WTC11 (cell line): ENCODE measurements at regions not wholly inside any gene's neighbourhood (a gene's known extent, or its start where the extent isn't known, plus 50 kb on each side); places are given as distances from the start of the nearest gene placed in this dataset.

ENCODE experiments used
- ATAC-seq: fragments of 200-7000 bp; cut with Tn5 transposase; 2 replicates; pipeline ENCODE4 v1.10.0; 2021; ENCODE audit warnings: mild to moderate bottlenecking, moderate library complexity
- CTCF ChIA-PET: fragments of 300-600 bp; sonication (Branson Sonifier 250); formaldehyde crosslinking; loops from one replicate; lab custom pipeline; 2021; ENCODE audit warnings: antibody characterized with exemption; lab: Charles Lee
- POLR2A ChIA-PET: fragments of 350-600 bp; sonication (Branson Sonifier 250); formaldehyde crosslinking; loops from one replicate; lab custom pipeline; 2021; ENCODE audit warnings: antibody characterized with exemption; lab: Charles Lee
- DNase-seq: peaks from one replicate; pipeline ENCODE4 v3.0.0; 2021; ENCODE audit warnings: low spot score
- H3K27ac Mint-ChIP-seq: 2 replicates; pipeline ENCODE4 v1.8.0; 2021; ENCODE audit warnings: mixed read lengths
- H3K27me3 Mint-ChIP-seq: 2 replicates; pipeline ENCODE4 v1.8.0; 2021; ENCODE audit warnings: low read depth, mild to moderate bottlenecking, moderate library complexity, mixed read lengths
- H3K36me3 Mint-ChIP-seq: 2 replicates; pipeline ENCODE4 v1.8.0; 2021; ENCODE audit warnings: mixed read lengths
- H3K4me1 Mint-ChIP-seq: 2 replicates; pipeline ENCODE4 v1.8.0; 2022; ENCODE audit warnings: mixed read lengths
- H3K4me3 Mint-ChIP-seq: 2 replicates; pipeline ENCODE4 v1.8.0; 2021; ENCODE audit warnings: mild to moderate bottlenecking, moderate library complexity, mixed read lengths
- H3K9me3 Mint-ChIP-seq: 2 replicates; pipeline ENCODE4 v1.8.0; 2021; ENCODE audit warnings: mixed read lengths
- ARID4B ChIP-seq: sonication (generic); formaldehyde crosslinking; IDR thresholded peaks from 2 replicates; pipeline ENCODE4 v1.8.0; 2023; ENCODE audit warnings: missing genetic modification reagents, mild to moderate bottlenecking, borderline replicate concordance
- EMX1 ChIP-seq: fragments of 250-450 bp; sonication (Bioruptor Pico); IDR thresholded peaks from 2 replicates; pipeline ENCODE4 v1.8.0; 2021; ENCODE audit warnings: mild to moderate bottlenecking
- GABPB1 ChIP-seq: sonication (generic); formaldehyde crosslinking; IDR thresholded peaks from 2 replicates; pipeline ENCODE4 v1.8.1; 2023; ENCODE audit warnings: mild to moderate bottlenecking, missing genetic modification reagents
- GRHL2 ChIP-seq: fragments of 250-450 bp; sonication (Bioruptor Pico); IDR thresholded peaks from 2 replicates; pipeline ENCODE4 v1.8.0; 2022; ENCODE audit warnings: mild to moderate bottlenecking, moderate library complexity; ENCODE audit not compliant: insufficient replicate concordance, severe bottlenecking
- HMGA2 ChIP-seq: fragments of 250-450 bp; sonication (Bioruptor Pico); IDR thresholded peaks from 2 replicates; pipeline ENCODE4 v1.4.0; 2021; ENCODE audit warnings: mild to moderate bottlenecking, moderate library complexity
- PRDM15 ChIP-seq: sonication (generic); formaldehyde crosslinking; IDR thresholded peaks from 2 replicates; pipeline ENCODE4 v1.8.0; 2022; ENCODE audit warnings: missing genetic modification reagents
- SOX15 ChIP-seq: fragments of 250-450 bp; sonication (Bioruptor Pico); IDR thresholded peaks from 2 replicates; pipeline ENCODE4 v1.9.0; 2021; ENCODE audit warnings: mild to moderate bottlenecking
- STAT6 ChIP-seq: sonication (generic); formaldehyde crosslinking; conservative IDR thresholded peaks from 2 replicates; pipeline ENCODE4 v1.8.1; 2023; ENCODE audit warnings: mild to moderate bottlenecking, low read depth, missing genetic modification reagents, moderate library complexity
- TEAD1 ChIP-seq: sonication (generic); formaldehyde crosslinking; IDR thresholded peaks from 2 replicates; pipeline ENCODE4 v1.8.0; 2022; ENCODE audit warnings: mild to moderate bottlenecking, missing genetic modification reagents
- TP53 ChIP-seq: sonication (generic); formaldehyde crosslinking; IDR thresholded peaks from 2 replicates; pipeline ENCODE4 v1.8.1; 2023; ENCODE audit warnings: mild to moderate bottlenecking, missing genetic modification reagents
- ZNF232 ChIP-seq: sonication (generic); formaldehyde crosslinking; IDR thresholded peaks from 2 replicates; pipeline ENCODE4 v1.8.0; 2022; ENCODE audit warnings: mild to moderate bottlenecking, missing genetic modification reagents
- ZNF263 ChIP-seq: sonication (generic); formaldehyde crosslinking; IDR thresholded peaks from 2 replicates; pipeline ENCODE4 v1.8.1; 2022; ENCODE audit warnings: low read depth, mild to moderate bottlenecking, moderate library complexity, missing genetic modification reagents
- ZNF512 ChIP-seq: sonication (generic); formaldehyde crosslinking; IDR thresholded peaks from 2 replicates; pipeline ENCODE4 v1.8.1; 2022; ENCODE audit warnings: missing genetic modification reagents, borderline replicate concordance
- TF ChIP-seq, protein P1 (sequence below): fragments of 250-450 bp; sonication (Bioruptor Pico); conservative IDR thresholded peaks from 2 replicates; pipeline ENCODE4 v1.9.0; 2021; ENCODE audit warnings: mild to moderate bottlenecking
- TF ChIP-seq, protein P2 (sequence below): sonication (generic); formaldehyde crosslinking; IDR thresholded peaks from 2 replicates; pipeline ENCODE4 v1.8.0; 2022; ENCODE audit warnings: mild to moderate bottlenecking, missing genetic modification reagents
- TF ChIP-seq, protein P3 (sequence below): sonication (generic); formaldehyde crosslinking; IDR thresholded peaks from 2 replicates; pipeline ENCODE4 v1.8.1; 2023; ENCODE audit warnings: mild to moderate bottlenecking, missing genetic modification reagents

DNA sequence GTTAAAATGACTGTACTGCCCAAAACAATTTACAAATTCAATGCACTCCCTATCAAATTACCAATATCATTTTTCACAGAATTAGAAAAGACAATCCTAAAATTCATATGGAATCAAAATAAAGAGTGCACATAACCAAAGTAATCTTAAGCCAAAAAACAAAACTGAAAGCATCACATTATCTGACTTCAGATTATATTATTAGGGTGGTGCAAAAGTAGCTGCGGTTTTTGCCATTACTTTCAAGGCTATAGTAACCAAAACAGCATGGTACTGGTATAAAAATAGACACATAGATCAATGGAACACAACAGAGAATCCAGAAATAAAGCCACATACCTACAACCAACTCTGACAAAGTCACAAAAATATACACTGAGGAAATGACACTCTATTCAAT, 396.6 kb downstream of the EIPR1 start (continued):
- TF ChIP-seq, protein P1, sequence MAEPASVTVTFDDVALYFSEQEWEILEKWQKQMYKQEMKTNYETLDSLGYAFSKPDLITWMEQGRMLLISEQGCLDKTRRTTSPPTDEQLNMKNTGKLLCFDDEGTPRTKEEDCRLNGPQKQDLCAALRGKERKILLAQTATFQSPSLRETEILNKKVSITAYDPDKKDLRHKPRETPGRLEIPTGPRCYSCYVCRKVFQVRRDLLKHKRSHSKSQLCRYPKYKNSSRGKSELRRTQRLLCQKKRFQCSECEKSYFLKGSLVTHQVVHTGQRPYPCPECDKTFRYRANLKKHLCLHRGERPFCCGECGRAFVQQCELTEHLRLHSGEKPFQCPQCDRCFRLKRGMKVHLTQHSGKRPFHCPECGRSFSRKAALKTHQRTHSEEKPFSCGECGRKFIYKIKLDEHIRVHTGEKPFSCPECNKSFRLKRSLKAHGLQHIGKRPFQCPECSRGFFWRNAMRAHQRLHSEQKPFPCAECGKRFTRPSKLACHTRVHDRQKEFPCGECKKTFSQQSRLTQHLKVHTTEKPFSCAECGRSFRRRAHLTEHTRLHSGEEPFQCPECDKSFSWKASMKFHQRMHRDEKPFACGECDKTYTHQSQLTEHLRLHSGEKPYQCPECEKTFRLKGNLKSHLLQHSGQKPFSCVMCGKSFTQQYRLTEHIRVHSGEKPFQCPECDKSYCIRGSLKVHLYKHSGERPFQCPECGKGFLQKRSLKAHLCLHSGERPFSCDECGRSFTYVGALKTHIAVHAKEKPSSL = no peak
- TF ChIP-seq ZNF232 (CRISPR knock-in tag) = no peak
- TF ChIP-seq GRHL2 (CRISPR knock-in tag) = no peak
- no peak for TF ChIP-seq GABPB1
- no peak for TF ChIP-seq TEAD1 (CRISPR knock-in tag)
- TF ChIP-seq STAT6 (CRISPR knock-in tag) = no peak

- no peaks in the 10 kb centered on the region for H3K4me1 Mint-ChIP-seq
- H3K27ac Mint-ChIP-seq = no peak overlapping the region
- no peaks in the 10 kb centered on the region for H3K36me3 Mint-ChIP-seq
- peaks cover 3% of the 10 kb centered on the region; the same call in 1 of the 2 replicates for H3K27me3 Mint-ChIP-seq
- DNase-seq (no peak), ATAC-seq (no peak)
- ChIA-PET POLR2A (no interaction called here), CTCF (no interaction called here)
- H3K4me3 Mint-ChIP-seq = no peak overlapping the region
- H3K9me3 Mint-ChIP-seq = peaks cover 25% of the 10 kb centered on the region
- no peak for TF ChIP-seq HMGA2 (CRISPR knock-in tag)
- TF ChIP-seq, protein P2, sequence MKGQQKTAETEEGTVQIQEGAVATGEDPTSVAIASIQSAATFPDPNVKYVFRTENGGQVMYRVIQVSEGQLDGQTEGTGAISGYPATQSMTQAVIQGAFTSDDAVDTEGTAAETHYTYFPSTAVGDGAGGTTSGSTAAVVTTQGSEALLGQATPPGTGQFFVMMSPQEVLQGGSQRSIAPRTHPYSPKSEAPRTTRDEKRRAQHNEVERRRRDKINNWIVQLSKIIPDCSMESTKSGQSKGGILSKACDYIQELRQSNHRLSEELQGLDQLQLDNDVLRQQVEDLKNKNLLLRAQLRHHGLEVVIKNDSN (CRISPR knock-in tag) = no peak
- TF ChIP-seq, protein P3, sequence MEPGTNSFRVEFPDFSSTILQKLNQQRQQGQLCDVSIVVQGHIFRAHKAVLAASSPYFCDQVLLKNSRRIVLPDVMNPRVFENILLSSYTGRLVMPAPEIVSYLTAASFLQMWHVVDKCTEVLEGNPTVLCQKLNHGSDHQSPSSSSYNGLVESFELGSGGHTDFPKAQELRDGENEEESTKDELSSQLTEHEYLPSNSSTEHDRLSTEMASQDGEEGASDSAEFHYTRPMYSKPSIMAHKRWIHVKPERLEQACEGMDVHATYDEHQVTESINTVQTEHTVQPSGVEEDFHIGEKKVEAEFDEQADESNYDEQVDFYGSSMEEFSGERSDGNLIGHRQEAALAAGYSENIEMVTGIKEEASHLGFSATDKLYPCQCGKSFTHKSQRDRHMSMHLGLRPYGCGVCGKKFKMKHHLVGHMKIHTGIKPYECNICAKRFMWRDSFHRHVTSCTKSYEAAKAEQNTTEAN (CRISPR knock-in tag) = no peak
- TF ChIP-seq EMX1 (CRISPR knock-in tag) = no peak
- no peak for TF ChIP-seq ZNF512 (CRISPR knock-in tag)
- no peak for TF ChIP-seq STAT6 (CRISPR knock-in tag)
- no peak for TF ChIP-seq SOX15 (CRISPR knock-in tag)
- no peak for TF ChIP-seq PRDM15
- TF ChIP-seq ARID4B (CRISPR knock-in tag) = no peak
- TF ChIP-seq ZNF263 (CRISPR knock-in tag) = no peak
- TF ChIP-seq TP53 = no peak
Observed at GRCh38 chr2:2974982-2975381, 402.6 kb downstream of the EIPR1 start.
